NB4 (cell line): ENCODE measurements at regions not wholly inside any gene's neighbourhood (a gene's known extent, or its start where the extent isn't known, plus 50 kb on each side); places are given as distances from the start of the nearest gene placed in this dataset.

Experiments used
- DNase-seq: peaks from one replicate; pipeline ENCODE4 v3.0.0; 2010; ENCODE audit warnings: low read depth
- H3K4me3 ChIP-seq: one replicate; pipeline ENCODE4 v1.5.1; 2011; ENCODE audit warnings: mild to moderate bottlenecking, low read depth, low read length, moderate library complexity
- CTCF ChIP-seq: IDR thresholded peaks from one replicate; pipeline ENCODE4 v1.5.1; 2012; ENCODE audit warnings: low read depth, low read length
- MAX ChIP-seq: IDR thresholded peaks from 2 replicates; pipeline ENCODE4 v1.6.1; 2011; ENCODE audit warnings: low read depth, low read length
- MYC ChIP-seq: IDR thresholded peaks from 2 replicates; pipeline ENCODE4 v1.6.1; 2011; ENCODE audit warnings: low read depth, low read length
- POLR2A ChIP-seq: IDR thresholded peaks from 2 replicates; pipeline ENCODE4 v1.6.1; 2011; ENCODE audit warnings: mild to moderate bottlenecking; ENCODE audit not compliant: insufficient read length; ENCODE audit errors: extremely low read depth

DNA sequence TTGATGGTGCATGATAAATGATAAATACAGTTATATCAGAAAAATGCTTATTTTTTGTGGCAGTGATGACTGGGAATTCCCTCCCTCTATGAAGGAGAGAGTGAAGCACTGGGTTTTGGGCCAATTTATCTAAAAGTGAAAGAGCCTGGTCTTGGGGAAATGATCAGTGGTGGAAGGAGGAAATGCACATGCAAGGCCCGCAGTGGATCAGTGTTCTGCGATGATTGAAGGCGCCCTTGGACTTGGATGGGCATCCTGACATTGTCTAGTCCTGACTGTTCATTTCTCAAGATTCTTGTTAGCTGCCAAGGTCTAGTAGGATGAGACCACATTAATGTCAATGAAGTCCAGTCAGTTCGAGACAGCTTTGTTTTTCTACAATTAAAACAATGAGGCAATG lies 272.0 kb upstream of the SLC35B3 start:
- no peak overlapping the region for H3K4me3 ChIP-seq
- DNase-seq, result no peak
- no peak for TF ChIP-seq MAX
- TF ChIP-seq CTCF, result no peak
- TF ChIP-seq MYC, result no peak
- no peak for TF ChIP-seq POLR2A

DNA sequence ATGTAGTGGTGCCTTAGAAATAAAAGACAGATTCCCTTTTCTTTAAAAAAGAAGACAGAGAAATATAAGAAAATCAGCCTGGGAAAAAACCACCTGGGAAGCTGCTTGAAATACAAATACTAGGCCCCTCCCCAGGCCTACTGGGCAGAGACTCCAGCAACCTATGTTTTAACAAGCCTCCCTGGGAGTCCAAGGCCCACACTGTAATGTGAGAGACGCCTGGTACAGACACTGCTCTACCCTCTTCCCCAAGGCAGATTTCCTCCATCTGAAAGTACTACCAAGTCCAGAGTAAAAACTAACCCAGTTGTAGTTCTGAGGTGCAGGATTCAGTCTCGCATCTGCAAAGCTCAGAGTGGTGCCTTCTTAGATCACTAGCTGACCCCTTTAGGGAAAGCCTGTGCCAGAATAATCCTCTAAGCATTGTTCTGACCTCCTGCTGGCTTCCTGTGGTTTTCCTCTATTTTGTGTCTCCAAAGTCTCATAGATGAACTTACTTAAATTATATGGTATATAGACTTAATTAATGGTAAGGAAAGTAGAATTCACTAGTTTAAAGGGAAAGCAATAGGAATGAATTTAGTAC lies 270.2 kb upstream of the SLC35B3 start:
- H3K4me3 ChIP-seq, result no peak overlapping the region
- no peak for DNase-seq
- TF ChIP-seq MYC (no peak), CTCF (no peak), POLR2A (no peak), MAX (no peak)

GRCh38 chr6:8703059-8703458 lies 267.7 kb upstream of the SLC35B3 start:
- TF ChIP-seq MAX (no peak), CTCF (no peak), POLR2A (no peak), MYC (no peak)
- DNase-seq, result no peak
- no peak overlapping the region for H3K4me3 ChIP-seq

GRCh38 chr6:8688821-8689220 lies 253.5 kb upstream of the SLC35B3 start:
- no peak for TF ChIP-seq CTCF
- TF ChIP-seq MAX, result no peak
- no peak for TF ChIP-seq POLR2A
- no peak for TF ChIP-seq MYC
- no peak for DNase-seq
- H3K4me3 ChIP-seq, result no peak overlapping the region

GRCh38 chr6:8686077-8686476 lies 250.7 kb upstream of the SLC35B3 start:
- no peak for DNase-seq
- TF ChIP-seq POLR2A (no peak), CTCF (no peak), MYC (no peak), MAX (no peak)
- no peak overlapping the region for H3K4me3 ChIP-seq

GRCh38 chr6:8683204-8683603 lies 247.9 kb upstream of the SLC35B3 start:
- no peak for DNase-seq
- H3K4me3 ChIP-seq, result no peak overlapping the region
- no peak for TF ChIP-seq POLR2A
- no peak for TF ChIP-seq MAX
- TF ChIP-seq CTCF, result no peak
- TF ChIP-seq MYC, result no peak
